ENCODE measurements at regions not wholly inside any gene's neighbourhood (a gene's known extent, or its start where the extent isn't known, plus 50 kb on each side); places are given as distances from the start of the nearest gene placed in this dataset.
"Not testable (repeated sequence)": the region's sequence is repeated elsewhere in the genome, so short reads cannot be mapped to it uniquely, and the experiment has no call there.

DNA sequence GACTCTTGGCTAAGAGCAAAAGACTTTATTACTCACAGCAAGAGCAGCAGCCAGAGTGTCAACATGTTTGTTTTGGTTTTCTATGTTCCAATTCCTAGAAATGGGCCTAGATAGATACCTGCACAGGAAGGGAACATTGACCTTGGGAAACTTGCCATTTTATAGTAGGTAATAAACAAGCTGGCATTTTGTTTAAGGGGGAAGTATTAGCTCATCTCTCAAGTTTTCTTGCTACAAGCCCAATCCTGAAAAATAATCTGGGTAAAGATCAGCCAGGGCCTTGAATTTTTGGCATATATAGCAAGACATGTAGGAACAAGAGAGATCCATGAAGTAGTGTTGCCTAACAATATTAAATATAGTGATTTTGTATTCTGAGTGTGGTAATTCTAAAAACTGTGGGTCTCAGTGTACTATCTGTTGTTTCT, 51.4 kb upstream of the RGL1 start:
- Mint-ChIP-seq H3K4me3 (no peak overlapping the region), H3K27ac (no peak overlapping the region), H3K27me3 (ENCODE audit: low read depth in 3 of 3) (peaks cover 2 to 13% (median 2%) of the 10 kb centered on the region in 3 donors), H3K9me3 (peaks cover 0 to 8% (median 3%) of the 10 kb centered on the region in 6 donors), H3K4me1 (no peaks in the 10 kb centered on the region), H3K36me3 (peaks cover 0 to 3% (median 0%) of the 10 kb centered on the region in 3 donors)
- no peak for DNase-seq

DNA sequence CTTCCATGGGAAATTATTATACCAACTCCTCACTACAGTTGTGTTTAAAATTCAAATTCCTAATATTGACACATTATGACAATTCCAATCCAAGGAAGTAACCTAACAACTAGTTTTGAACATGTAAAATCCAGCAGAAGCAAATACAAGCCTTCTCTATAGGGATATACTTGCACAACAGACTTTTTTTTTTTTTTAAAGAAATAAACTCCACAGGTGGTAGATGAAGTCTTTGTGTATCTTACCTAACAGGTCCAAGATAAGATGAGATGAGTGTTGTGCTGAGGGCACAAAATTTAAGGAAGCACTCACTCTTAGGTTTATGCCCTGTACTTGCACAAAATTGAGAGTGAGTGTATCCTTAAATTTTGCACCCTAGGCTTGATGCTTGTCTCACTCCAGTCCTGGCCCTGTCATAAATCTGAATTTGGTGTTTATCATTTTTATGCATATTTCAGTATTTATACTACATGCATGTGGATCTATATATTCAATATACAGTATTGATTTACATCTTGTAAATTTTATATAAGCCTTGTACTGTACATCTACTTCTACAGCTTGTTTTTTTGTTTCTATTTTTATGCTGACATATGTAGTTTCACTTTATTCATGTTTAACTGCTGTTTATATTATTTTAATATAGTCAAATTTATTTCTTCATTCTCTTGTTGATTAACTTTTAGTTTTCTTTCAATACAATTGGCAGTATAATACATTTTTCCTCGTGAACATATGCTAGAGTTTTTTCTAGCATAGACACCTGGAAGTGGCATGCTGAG, 60.6 kb upstream of the RGL1 start:
- Mint-ChIP-seq H3K36me3 (no peaks in the 10 kb centered on the region), H3K4me3 (no peak overlapping the region), H3K4me1 (no peaks in the 10 kb centered on the region), H3K9me3 (peaks cover 0 to under 1% (median 0%) of the 10 kb centered on the region in 6 donors), H3K27ac (no peak overlapping the region), H3K27me3 (ENCODE audit: low read depth in 3 of 3) (peaks cover 0 to 10% (median 6%) of the 10 kb centered on the region in 3 donors)
- no peak for DNase-seq

DNA sequence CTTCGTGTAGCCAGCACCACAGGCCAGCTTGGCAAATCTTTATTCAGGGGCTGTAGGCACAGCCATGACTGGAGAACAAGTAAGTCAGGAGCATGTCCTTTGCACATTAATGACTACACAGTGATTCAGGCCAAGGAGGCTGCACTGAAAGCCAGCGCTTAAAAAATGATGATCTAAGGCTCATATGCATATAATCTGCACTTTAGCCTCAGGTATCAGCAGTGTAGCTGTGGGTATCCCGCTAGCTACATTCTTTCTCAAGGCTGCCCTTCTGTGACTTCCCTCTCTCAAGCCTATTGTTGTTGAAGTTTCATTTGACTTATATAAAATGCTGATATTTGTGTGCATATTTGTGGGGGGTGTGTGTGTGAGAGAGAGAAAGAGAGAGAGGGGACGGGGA, 62.6 kb upstream of the RGL1 start:
- no peak overlapping the region for H3K4me3 Mint-ChIP-seq
- no peaks in the 10 kb centered on the region for H3K36me3 Mint-ChIP-seq
- H3K9me3 Mint-ChIP-seq: no peaks in the 10 kb centered on the region
- H3K27me3 Mint-ChIP-seq (ENCODE audit: low read depth in 3 of 3): peaks cover 0 to 14% (median 2%) of the 10 kb centered on the region in 3 donors
- H3K4me1 Mint-ChIP-seq: no peaks in the 10 kb centered on the region
- no peak for DNase-seq
- no peak overlapping the region for H3K27ac Mint-ChIP-seq

DNA sequence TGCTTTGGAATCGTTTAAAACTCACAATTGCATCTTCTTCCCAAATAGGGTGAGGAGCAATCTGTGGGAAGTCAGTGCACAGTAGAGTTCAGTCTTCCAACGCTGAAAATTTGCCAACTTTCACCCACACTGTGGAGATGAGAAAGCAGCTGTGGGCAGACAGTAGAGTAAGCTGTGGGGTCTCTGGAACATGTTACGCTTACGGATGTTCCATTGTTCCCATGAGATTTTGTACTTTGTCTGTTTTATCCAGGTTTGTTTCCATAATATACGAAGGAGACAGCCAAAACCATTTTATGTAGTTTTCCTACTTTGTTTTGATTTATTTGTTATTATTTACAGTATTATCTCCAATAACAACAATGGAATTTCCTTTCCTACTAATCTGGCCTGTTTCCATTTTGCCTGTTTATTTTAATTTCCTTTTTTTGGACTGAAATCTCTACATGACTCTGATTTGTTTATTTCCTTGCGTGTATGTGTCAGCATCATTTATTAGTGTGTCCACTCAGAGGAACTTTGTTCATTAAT, 65.1 kb upstream of the RGL1 start:
- Mint-ChIP-seq H3K4me3 (no peak overlapping the region), H3K36me3 (no peaks in the 10 kb centered on the region), H3K27me3 (ENCODE audit: low read depth in 3 of 3) (peaks cover 4 to 10% (median 6%) of the 10 kb centered on the region in 3 donors), H3K9me3 (no peaks in the 10 kb centered on the region), H3K27ac (no peak overlapping the region), H3K4me1 (no peaks in the 10 kb centered on the region)
- no peak for DNase-seq

DNA sequence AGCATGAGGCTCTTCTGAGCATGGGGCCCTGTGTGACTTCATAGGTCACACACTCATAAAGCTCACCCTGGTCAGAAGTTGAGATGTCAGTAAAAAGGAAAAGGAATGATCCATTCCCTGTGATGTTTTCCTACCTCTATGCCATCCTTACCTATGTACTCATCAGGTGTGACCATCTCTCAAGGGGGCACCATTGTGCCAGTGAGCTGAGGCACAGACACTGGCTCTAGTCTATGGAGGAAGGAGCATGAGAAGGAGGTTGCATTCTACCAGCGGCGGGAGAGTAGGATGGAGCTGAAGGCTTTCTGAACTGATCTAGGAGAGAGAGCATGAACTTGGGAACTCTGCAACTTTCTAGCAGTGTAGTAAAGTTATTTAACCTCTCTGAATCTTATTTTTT, 65.8 kb upstream of the RGL1 start:
- H3K4me1 Mint-ChIP-seq: no peaks in the 10 kb centered on the region
- H3K9me3 Mint-ChIP-seq: no peaks in the 10 kb centered on the region
- DNase-seq: peak in 1 of 3 donors; percentile 1
- H3K4me3 Mint-ChIP-seq: no peak overlapping the region
- peaks cover 4 to 14% (median 6%) of the 10 kb centered on the region in 3 donors for H3K27me3 Mint-ChIP-seq (ENCODE audit: low read depth in 3 of 3)
- no peak overlapping the region for H3K27ac Mint-ChIP-seq
- H3K36me3 Mint-ChIP-seq: no peaks in the 10 kb centered on the region

DNA sequence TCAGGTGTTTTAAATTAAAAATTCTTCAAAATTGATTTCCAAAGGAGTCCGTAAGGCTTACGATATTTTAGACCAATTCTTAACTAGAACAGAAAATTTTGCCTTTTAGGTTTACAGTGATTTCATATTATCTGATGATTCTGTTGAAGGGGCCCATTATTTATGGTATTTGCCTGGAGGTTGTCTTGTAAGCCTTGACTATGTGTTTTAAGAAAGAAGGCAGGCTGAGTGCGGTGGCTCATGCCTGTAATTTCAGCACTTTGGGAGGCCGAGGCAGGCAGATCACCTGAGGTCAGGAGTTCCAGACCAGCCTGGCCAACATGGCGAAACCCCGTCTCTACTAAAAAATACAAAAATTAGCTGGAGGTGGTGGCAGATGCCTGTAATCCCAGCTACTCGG, 67.0 kb upstream of the RGL1 start:
- H3K4me3 Mint-ChIP-seq, H3K27ac Mint-ChIP-seq, H3K9me3 Mint-ChIP-seq: not testable (repeated sequence)

DNA sequence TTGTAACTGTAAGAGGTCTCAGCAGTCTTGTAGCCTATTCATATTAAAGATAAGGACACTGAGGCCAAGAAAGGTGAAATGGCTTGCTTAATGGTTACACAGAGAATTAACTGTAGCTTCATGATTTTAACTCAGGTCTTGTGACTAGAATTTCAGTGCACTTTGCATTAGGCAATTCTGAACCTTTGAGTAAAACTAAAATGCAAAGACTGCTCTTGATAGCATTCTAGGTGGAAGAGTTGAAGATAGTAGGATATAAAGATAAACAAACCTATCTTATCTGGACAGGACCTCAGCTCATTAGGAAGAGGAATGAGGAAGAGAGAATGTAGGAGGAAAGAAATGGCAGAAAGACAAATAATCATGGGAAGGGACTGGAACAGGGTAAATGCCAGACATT, 68.6 kb upstream of the RGL1 start:
- no peak overlapping the region for H3K27ac Mint-ChIP-seq
- no peaks in the 10 kb centered on the region for H3K9me3 Mint-ChIP-seq
- H3K4me3 Mint-ChIP-seq: no peak overlapping the region
- no peaks in the 10 kb centered on the region for H3K36me3 Mint-ChIP-seq
- H3K27me3 Mint-ChIP-seq (ENCODE audit: low read depth in 3 of 3): peaks cover 4 to 15% (median 6%) of the 10 kb centered on the region in 3 donors
- DNase-seq: no peak
- no peaks in the 10 kb centered on the region for H3K4me1 Mint-ChIP-seq

More for the DNA sequence above, 67.0 kb upstream of the RGL1 start:
- not testable (repeated sequence) for H3K36me3 Mint-ChIP-seq, DNase-seq, H3K4me1 Mint-ChIP-seq
- H3K27me3 Mint-ChIP-seq (ENCODE audit: low read depth in 3 of 3): peaks cover 6 to 15% (median 6%) of the 10 kb centered on the region in 3 donors

DNA sequence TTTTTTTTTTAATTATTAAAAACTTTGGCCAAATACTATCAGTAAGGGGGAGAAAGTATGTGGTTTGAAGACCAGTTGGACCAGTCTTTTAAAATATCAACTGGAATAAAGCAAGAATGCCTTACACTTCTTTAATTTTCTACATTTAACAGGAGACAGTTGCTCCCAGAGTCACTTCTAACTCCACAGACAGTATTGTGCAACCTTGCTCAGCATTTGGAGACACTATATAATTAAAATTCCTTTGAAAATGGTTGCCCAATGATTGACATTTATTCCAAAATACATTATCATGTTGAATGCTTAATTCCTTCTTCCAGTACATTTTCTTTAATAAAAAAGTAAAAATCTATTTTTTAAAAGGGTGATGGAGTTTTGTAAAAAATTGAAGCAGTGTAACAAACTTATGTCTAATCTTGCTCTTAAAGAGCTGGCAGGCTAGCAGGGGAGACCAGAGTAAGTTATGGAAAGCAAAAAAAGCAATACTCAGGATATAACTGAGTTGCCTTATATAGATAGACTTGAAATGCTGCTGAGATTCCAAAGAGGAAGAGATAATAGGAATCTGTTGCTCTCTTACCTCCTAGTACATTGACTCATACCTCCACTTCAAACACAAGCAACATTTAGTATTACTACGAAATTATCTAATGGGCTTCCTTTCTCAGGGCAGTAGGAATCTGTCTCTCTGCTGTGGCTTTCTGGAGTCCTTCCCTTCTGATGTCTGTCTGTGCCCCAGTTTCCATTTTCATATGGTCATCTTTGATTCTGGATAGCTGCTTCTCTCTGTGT, 69.7 kb upstream of the RGL1 start:
- H3K9me3 Mint-ChIP-seq: no peaks in the 10 kb centered on the region
- no peaks in the 10 kb centered on the region for H3K36me3 Mint-ChIP-seq
- H3K27me3 Mint-ChIP-seq (ENCODE audit: low read depth in 3 of 3): peaks cover 4 to 14% (median 6%) of the 10 kb centered on the region in 3 donors
- H3K27ac Mint-ChIP-seq: no peak overlapping the region
- H3K4me1 Mint-ChIP-seq: no peaks in the 10 kb centered on the region
- H3K4me3 Mint-ChIP-seq: no peak overlapping the region
- no peak for DNase-seq

DNA sequence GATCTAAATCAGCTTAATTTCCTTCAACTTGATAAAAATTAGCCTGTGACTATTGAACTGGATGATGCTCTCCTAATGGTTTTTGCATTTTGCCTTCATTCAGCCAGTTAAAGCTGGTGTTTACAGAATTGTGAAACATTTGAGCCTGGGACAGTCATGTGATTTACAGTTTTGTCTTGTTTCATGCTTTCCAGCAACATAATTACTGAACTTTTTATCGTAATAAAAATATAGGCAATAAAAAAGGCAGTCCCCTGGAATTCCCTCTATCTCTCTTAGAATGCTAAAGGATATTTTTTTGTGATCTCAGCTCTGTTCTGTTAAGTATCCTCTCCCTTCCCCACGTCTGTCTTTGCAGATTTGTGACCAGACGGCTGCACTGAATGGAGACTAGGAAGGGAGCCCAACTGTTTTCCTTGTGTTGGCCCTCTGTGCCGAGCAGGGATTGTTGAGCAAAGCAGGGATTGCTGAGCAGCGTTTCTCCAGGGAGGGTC, 70.3 kb upstream of the RGL1 start:
- peaks cover 4 to 11% (median 6%) of the 10 kb centered on the region in 3 donors for H3K27me3 Mint-ChIP-seq (ENCODE audit: low read depth in 3 of 3)
- H3K4me3 Mint-ChIP-seq: no peak overlapping the region
- DNase-seq: no peak
- H3K36me3 Mint-ChIP-seq: no peaks in the 10 kb centered on the region
- H3K9me3 Mint-ChIP-seq: no peaks in the 10 kb centered on the region
- H3K4me1 Mint-ChIP-seq: no peaks in the 10 kb centered on the region
- H3K27ac Mint-ChIP-seq: no peak overlapping the region

DNA sequence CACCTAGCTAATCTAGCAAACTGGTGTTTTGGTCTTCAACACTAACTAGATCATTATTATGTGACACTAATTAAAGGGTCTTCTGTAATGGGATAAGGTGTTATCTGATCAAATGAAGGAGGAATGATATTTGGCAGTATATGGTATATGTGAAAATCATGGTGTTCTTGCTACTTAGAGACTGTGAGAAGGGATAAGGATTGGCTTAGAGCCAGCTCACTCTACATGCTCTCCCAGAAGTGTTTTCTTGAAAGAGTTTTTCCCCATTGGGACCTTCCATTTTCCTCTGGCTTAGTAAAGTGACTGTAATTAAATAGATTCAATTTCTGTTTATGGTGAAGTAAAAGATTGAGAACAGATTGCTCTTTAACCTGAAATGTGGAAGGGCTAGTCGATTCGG, 71.2 kb upstream of the RGL1 start:
- DNase-seq: no peak
- Mint-ChIP-seq H3K27ac (no peak overlapping the region), H3K36me3 (no peaks in the 10 kb centered on the region), H3K27me3 (ENCODE audit: low read depth in 3 of 3) (peaks cover 4 to 8% (median 6%) of the 10 kb centered on the region in 3 donors), H3K4me1 (no peaks in the 10 kb centered on the region), H3K9me3 (no peaks in the 10 kb centered on the region), H3K4me3 (no peak overlapping the region)

DNA sequence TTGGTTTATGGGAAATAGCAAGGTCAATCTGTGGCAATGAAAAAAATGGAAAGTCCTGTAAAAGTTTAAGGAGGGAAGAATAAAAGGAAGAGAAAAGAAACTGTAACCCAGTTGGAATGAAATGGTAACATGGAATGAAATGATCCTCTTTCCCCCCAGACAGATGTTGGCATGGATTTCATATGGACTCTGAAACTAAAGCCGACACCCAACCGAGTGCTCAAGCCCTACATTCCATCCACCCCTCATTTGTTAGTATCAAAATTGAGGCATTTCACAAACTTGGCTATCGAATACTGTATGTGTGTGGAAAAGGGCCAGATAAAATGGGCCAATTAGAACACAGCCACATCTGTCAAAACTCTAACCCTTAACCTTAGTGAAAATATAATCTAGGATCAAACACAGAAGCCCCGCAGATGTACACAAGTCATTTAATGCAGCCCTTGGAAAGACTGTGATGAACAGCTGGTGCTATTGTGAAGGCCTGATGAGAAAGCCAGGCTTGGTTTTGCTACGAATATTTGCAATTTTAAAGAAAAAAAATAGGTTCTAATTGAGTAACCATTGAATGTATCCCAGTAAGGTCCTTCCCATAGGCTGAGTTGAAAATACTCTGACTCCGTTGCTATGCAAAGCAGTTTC, 72.6 kb upstream of the RGL1 start:
- Mint-ChIP-seq H3K9me3 (no peaks in the 10 kb centered on the region), H3K27me3 (ENCODE audit: low read depth in 3 of 3) (peaks cover 4 to 6% (median 4%) of the 10 kb centered on the region in 3 donors), H3K36me3 (no peaks in the 10 kb centered on the region), H3K4me3 (no peak overlapping the region), H3K27ac (no peak overlapping the region), H3K4me1 (no peaks in the 10 kb centered on the region)
- DNase-seq: no peak

DNA sequence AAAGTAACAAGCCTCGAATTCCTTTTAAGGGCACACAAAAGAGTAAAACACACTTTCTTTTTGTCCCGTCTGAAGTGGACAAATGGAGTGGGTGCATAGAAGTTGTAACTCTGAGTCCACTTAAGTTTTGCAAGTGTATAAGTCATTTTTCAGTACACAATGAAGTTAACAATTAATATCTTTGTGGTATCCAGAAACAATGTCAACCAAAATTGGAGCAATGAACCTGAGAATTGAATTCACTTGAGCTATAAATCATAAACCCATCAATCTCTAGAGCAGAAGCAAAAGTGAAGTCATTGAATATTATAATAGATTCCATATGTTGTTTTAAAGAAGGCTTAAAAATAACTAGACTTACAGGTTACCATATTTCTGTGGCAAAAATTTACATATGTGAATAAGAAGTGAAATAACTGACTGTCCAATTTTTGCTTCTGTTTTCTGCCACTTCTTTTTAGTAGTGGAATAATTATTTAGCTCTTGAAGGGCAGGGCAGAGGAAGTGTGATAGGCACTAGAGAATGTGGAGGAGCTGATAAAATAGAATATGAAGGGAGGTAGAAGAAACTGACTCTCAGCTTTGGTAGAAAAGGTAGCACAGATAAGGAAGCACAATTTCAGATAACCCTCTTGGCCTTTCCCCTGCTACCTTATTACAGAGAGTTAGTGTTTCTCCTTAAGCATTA, 73.9 kb upstream of the RGL1 start:
- DNase-seq: no peak
- Mint-ChIP-seq H3K4me1 (no peaks in the 10 kb centered on the region), H3K36me3 (no peaks in the 10 kb centered on the region), H3K27ac (no peak overlapping the region), H3K4me3 (no peak overlapping the region), H3K9me3 (no peaks in the 10 kb centered on the region), H3K27me3 (ENCODE audit: low read depth in 3 of 3) (peaks cover 0 to 4% (median 2%) of the 10 kb centered on the region in 3 donors)

DNA sequence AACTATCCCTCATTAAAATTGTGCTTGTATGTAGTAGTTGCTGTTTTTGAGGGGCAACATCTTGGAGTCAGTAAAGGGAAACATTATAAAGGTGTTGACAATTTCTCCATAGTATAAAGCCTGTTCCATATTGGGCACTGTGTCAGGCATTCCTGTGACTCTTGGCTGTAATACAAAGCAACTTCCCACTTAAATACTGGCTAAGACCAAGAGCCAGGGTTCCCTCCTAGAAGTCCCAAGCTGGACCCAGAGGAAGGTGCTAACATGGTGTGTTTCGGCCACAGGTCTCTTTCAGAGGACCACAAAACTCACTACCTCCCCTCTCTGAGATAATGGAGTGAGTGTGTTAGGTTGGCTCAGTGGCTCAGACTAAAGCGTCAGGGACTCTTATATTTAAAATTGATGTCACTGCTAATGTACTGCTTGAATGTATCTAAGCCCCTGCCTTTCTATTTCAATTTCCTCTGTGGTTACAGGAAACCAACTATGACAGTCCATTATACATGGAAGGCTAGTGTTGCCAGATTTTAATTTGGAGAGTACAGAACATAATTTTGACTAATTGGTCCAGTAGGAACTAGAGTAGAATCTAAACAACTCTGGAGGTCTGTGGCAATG, 74.7 kb upstream of the RGL1 start:
- H3K27ac Mint-ChIP-seq: no peak overlapping the region
- peaks cover 0 to 4% (median 2%) of the 10 kb centered on the region in 3 donors for H3K27me3 Mint-ChIP-seq (ENCODE audit: low read depth in 3 of 3)
- no peaks in the 10 kb centered on the region for H3K36me3 Mint-ChIP-seq
- no peak overlapping the region for H3K4me3 Mint-ChIP-seq
- no peaks in the 10 kb centered on the region for H3K4me1 Mint-ChIP-seq
- H3K9me3 Mint-ChIP-seq: no peaks in the 10 kb centered on the region
- no peak for DNase-seq

All from immature natural killer cell (primary cell).